ENCODE measurements at regions not wholly inside any gene's neighbourhood (a gene's known extent, or its start where the extent isn't known, plus 50 kb on each side); places are given as distances from the start of the nearest gene placed in this dataset.

DNA sequence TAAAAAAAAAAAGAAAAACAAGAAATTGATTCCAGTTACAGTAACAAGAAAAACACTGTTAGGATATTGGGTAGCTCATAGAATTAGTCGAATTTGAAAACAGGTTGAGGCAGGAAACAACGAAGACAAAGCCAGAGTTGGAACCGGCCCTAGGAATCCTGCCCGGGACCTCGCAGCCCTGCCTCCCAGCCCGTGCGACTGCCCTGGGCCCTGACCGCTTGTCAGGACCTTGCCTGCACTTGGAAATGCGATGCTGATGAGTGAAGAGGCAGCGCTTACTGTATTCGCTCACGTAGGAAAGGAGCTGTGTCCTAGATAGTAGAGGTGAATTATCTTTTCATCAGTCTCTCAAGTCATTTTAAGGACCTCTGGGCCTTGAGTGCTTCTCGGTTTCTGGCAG, 611.7 kb upstream of the FAT1 start:
- Histone ChIP-seq H3K27me3 (no peaks in the 10 kb centered on the region), H3K27ac (no peak overlapping the region), H3K9me3 (no peaks in the 10 kb centered on the region), H3K4me1 (no peaks in the 10 kb centered on the region), H3K36me3 (no peaks in the 10 kb centered on the region), H3K4me3 (no peak overlapping the region)
- DNase-seq (ENCODE audit: low spot score in 2 of 2): no peak
- no peak for TF ChIP-seq POLR2A (IDR thresholded peaks at IDR 0.05)
- no peak for TF ChIP-seq CTCF (IDR thresholded peaks at IDR 0.05)
- TF ChIP-seq EP300 (IDR thresholded peaks at IDR 0.05): no peak
- no peak for TF ChIP-seq POLR2AphosphoS5 (IDR thresholded peaks at IDR 0.05)
- 85% methylated on average over 13 of the region's 13 CpGs for WGBS

- H3K27me3 ChIP-seq: no peaks in the 10 kb centered on the region
- no peaks in the 10 kb centered on the region for H3K9me3 ChIP-seq
- TF ChIP-seq CTCF (IDR thresholded peaks at IDR 0.05): no peak
- no peak for TF ChIP-seq POLR2A (IDR thresholded peaks at IDR 0.05)
- no peak for TF ChIP-seq EP300 (IDR thresholded peaks at IDR 0.05)
- TF ChIP-seq POLR2AphosphoS5 (IDR thresholded peaks at IDR 0.05): no peak
- no peak for DNase-seq (ENCODE audit: low spot score in 2 of 2)
- H3K27ac ChIP-seq: no peak overlapping the region
- no peaks in the 10 kb centered on the region for H3K4me1 ChIP-seq
- WGBS: 27% methylated on average over 3 of the region's 3 CpGs
- H3K4me3 ChIP-seq: no peak overlapping the region
- no peaks in the 10 kb centered on the region for H3K36me3 ChIP-seq
Observed at GRCh38 chr4:187354740-187355139, 631.1 kb upstream of the FAT1 start.

GRCh38 chr4:187357045-187357643, 633.5 kb upstream of the FAT1 start:
- H3K27ac ChIP-seq: no peak overlapping the region
- 87% methylated on average over 1 of the region's 1 CpG for WGBS
- H3K4me3 ChIP-seq: no peak overlapping the region
- TF ChIP-seq EP300 (IDR thresholded peaks at IDR 0.05) (no peak), POLR2A (IDR thresholded peaks at IDR 0.05) (no peak), POLR2AphosphoS5 (IDR thresholded peaks at IDR 0.05) (no peak), CTCF (IDR thresholded peaks at IDR 0.05) (no peak)
- H3K9me3 ChIP-seq: no peaks in the 10 kb centered on the region
- no peaks in the 10 kb centered on the region for H3K36me3 ChIP-seq
- H3K4me1 ChIP-seq: no peaks in the 10 kb centered on the region
- DNase-seq (ENCODE audit: low spot score in 2 of 2): no peak
- no peaks in the 10 kb centered on the region for H3K27me3 ChIP-seq

- Histone ChIP-seq H3K4me3 (no peak overlapping the region), H3K9me3 (no peaks in the 10 kb centered on the region), H3K27me3 (no peaks in the 10 kb centered on the region), H3K36me3 (no peaks in the 10 kb centered on the region), H3K4me1 (no peaks in the 10 kb centered on the region), H3K27ac (no peak overlapping the region)
- no peak for TF ChIP-seq POLR2AphosphoS5 (IDR thresholded peaks at IDR 0.05)
- no peak for TF ChIP-seq CTCF (IDR thresholded peaks at IDR 0.05)
- TF ChIP-seq POLR2A (IDR thresholded peaks at IDR 0.05): no peak
- no peak for TF ChIP-seq EP300 (IDR thresholded peaks at IDR 0.05)
- WGBS: 77% methylated on average over 4 of the region's 4 CpGs
- DNase-seq (ENCODE audit: low spot score in 2 of 2): no peak
Observed at GRCh38 chr4:187357821-187358220, 634.2 kb upstream of the FAT1 start.

DNA sequence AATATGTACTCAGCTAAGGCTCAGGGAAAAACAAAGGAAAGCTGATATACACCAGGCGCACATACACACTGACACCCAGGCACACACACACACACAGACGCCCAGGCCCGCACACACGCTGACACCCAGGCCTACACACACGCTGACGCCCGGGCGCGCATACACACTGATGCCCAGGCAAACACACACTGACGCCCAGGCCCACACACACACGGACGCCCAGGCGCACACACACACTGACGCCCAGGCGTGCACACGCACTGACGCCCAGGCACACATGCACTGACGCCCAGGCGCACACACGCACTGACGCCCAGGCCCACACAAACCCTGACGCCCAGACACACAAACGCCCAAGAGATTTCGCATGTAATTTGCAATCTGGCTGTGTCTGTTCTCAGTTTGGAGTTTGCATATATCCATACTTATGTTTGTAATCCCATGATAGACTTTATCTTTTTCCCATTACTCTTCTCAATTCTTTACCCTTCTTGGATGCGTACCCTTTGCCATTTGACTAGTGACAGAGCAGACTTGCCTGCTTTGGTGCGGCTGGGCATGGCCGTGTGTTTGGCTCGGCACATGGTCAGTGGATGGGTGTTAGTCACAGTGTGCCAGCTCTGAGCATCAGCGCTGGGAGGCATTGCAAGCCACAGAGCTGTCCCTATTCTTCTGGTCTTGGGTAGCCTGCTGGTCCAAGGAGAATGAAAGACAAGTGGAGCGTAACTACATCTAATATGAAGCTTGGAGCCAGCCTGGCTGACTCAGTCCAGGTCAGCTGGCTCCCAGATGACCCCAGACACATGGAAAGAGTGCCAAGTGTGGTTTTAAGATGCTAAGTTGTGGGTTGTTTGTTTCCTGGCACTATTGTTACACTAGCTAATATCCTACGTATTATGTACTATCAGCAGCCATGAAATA, 632.4 kb upstream of the ZFP42 start:
- H3K36me3 ChIP-seq: no peaks in the 10 kb centered on the region
- TF ChIP-seq EP300 (IDR thresholded peaks at IDR 0.05): no peak
- no peak for TF ChIP-seq POLR2AphosphoS5 (IDR thresholded peaks at IDR 0.05)
- TF ChIP-seq CTCF (IDR thresholded peaks at IDR 0.05): no peak
- TF ChIP-seq POLR2A (IDR thresholded peaks at IDR 0.05): no peak
- WGBS: 91% methylated on average over 31 of the region's 31 CpGs
- no peak overlapping the region for H3K4me3 ChIP-seq
- no peak overlapping the region for H3K27ac ChIP-seq
- no peaks in the 10 kb centered on the region for H3K4me1 ChIP-seq
- no peaks in the 10 kb centered on the region for H3K9me3 ChIP-seq
- DNase-seq (ENCODE audit: low spot score in 2 of 2): no peak
- H3K27me3 ChIP-seq: no peaks in the 10 kb centered on the region
